Panc1 (cell line): ENCODE measurements at regions not wholly inside any gene's neighbourhood (a gene's known extent, or its start where the extent isn't known, plus 50 kb on each side); places are given as distances from the start of the nearest gene placed in this dataset.
A peak's percentile ranks its signal among the peaks of the same experiment; 100 is the strongest.

ENCODE experiments used
- ATAC-seq: fragments of 200-7000 bp; cut with Tn5 transposase; 2 replicates; pipeline ENCODE4 v1.9.1; 2020; ENCODE audit warnings: mild to moderate bottlenecking, moderate library complexity
- BruUV-seq: library from RNA; stranded (reverse); fragments of 400-500 nt; replicated peaks from 2 replicates; lab custom pipeline; 2021; lab: Mats Ljungman, UMichigan
- CTCF ChIA-PET: fragments of 300-600 bp; sonication (Branson Sonifier 250); formaldehyde crosslinking; loops from one replicate; lab custom pipeline; 2022; ENCODE audit warnings: antibody characterized with exemption; lab: Charles Lee
- POLR2A ChIA-PET: fragments of 300-600 bp; sonication (Branson Sonifier 250); formaldehyde crosslinking; loops from one replicate; lab custom pipeline; 2022; ENCODE audit warnings: antibody characterized with exemption; lab: Charles Lee
- DNase-seq: peaks from one replicate; pipeline ENCODE4 v3.0.0-alpha.2; 2010; ENCODE audit warnings: low read depth, low spot score
- H3K27ac ChIP-seq: 2 replicates; pipeline ENCODE4 v1.5.1; 2011; ENCODE audit warnings: mild to moderate bottlenecking, low read length, inconsistent platforms
- H3K27me3 ChIP-seq: fragments of 200-500 bp; sonication (Bioruptor generic); 2 replicates; pipeline ENCODE4 v1.6.0; 2014; ENCODE audit warnings: low read length, inconsistent platforms; ENCODE audit not compliant: control insufficient read depth, insufficient read depth
- H3K36me3 ChIP-seq: fragments of 200-500 bp; sonication (Bioruptor generic); 2 replicates; pipeline ENCODE4 v1.5.1; 2014; ENCODE audit warnings: inconsistent platforms, mild to moderate bottlenecking, low read length, moderate library complexity; ENCODE audit not compliant: control insufficient read depth, insufficient read depth
- H3K4me1 ChIP-seq: 2 replicates; pipeline ENCODE4 v1.5.1; 2011; ENCODE audit warnings: inconsistent platforms, mild to moderate bottlenecking, low read length, moderate library complexity; ENCODE audit not compliant: control insufficient read depth, insufficient read depth
- H3K4me3 ChIP-seq, 2 experiments: 2 replicates each; pipeline ENCODE4 v1.5.1; 2011 to 2012; ENCODE audit warnings: low read depth in 2 of 2, low read length in 2 of 2, mild to moderate bottlenecking in 2 of 2, inconsistent platforms in 1 of 2, moderate library complexity in 1 of 2
- H3K9me3 ChIP-seq: fragments of 200-500 bp; sonication (Bioruptor generic); 2 replicates; pipeline ENCODE4 v1.5.1; 2014; ENCODE audit warnings: low read depth, mild to moderate bottlenecking, inconsistent platforms, low read length, moderate library complexity; ENCODE audit not compliant: control insufficient read depth, insufficient read depth
- POLR2AphosphoS5 ChIP-seq: IDR thresholded peaks from 2 replicates; pipeline ENCODE4 v1.6.1; 2012; ENCODE audit warnings: mild to moderate bottlenecking, low read depth, low read length, moderate library complexity
- SIN3A ChIP-seq: IDR thresholded peaks from 2 replicates; pipeline ENCODE4 v1.6.1; 2012; ENCODE audit warnings: low read depth, mild to moderate bottlenecking, low read length, moderate library complexity, borderline replicate concordance; ENCODE audit not compliant: insufficient read depth
- TCF7L2 ChIP-seq: IDR thresholded peaks from 2 replicates; pipeline ENCODE4 v1.6.1; 2011; ENCODE audit warnings: mild to moderate bottlenecking, low read depth, low read length, inconsistent platforms
- in situ Hi-C: cut with HindIII; loops from 2 replicates; pipeline ENCODE4 v1.10.0; 2016; ENCODE audit warnings: low sequenced_read_pairs, low pct_unique_long_range_greater_than_20kb
- intact Hi-C: fragments of 100-400 bp; cut with micrococcal nuclease; formaldehyde crosslinking; loops from one replicate; pipeline ENCODE4 v1.10.0; 2022; ENCODE audit not compliant: unreplicated experiment
- TF ChIP-seq, protein P1 (sequence below): fragments of 450-650 bp; IDR thresholded peaks from 2 replicates; pipeline ENCODE4 v1.5.1; 2017; ENCODE audit warnings: mild to moderate bottlenecking
- TF ChIP-seq, protein P2 (sequence below), 2 experiments: IDR thresholded peaks; 2 replicates each; pipeline ENCODE4 v1.6.1; 2011 to 2012; ENCODE audit warnings: low read depth in 2 of 2, control low read depth in 1 of 2, low read length in 1 of 2, mild to moderate bottlenecking in 1 of 2, moderate library complexity in 1 of 2; ENCODE audit not compliant: insufficient read depth in 1 of 2

DNA sequence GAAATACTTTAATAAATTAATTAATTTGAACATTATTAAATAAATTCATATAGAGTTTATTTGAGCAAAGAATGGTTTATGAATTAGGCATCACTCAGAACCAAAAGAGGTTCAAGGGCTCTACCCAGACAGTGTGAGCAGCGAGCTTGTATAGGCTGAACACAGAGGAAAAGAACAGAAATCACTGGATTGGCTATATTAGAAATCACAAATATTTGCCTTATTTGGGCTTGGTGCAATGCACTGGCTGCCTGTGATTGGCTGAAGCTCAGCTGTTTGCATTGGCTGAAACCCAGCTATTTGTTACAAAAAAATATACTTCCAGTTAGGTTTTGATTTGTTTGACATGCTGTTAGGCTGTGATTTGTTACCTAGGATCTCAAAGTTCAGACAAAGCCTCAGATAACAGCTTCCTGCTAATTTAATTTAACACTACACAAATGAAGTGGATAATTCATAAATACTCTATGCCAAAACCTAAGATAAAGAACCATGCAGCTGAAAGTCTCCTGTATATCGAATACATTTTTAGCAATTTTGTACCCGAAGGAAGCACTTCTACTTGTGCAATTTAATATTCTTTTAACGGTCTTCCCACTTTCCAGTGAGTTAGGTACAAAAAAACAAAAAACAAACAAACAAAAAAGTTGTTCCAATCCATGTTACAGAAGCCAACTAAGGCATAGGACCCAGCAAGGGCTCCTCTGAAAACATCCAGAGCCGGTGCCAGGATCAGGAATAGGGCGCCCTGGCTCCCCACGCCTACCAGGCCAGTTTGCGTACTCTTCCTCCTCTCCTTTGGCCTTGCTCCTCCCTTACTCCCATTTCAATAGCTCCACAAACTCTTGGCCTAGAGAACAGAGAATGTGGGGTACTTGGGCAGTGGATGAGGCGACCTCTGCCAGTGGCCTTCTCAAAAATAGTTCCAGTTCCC lies 179.1 kb downstream of the DUSP10 start:
- Histone ChIP-seq H3K9me3 (no peaks in the 10 kb centered on the region), H3K4me1 (no peaks in the 10 kb centered on the region), H3K4me3 (no peak overlapping the region), H3K36me3 (no peaks in the 10 kb centered on the region), H3K27ac (no peak overlapping the region), H3K27me3 (no peaks in the 10 kb centered on the region; the same call in 1 of the 2 replicates)
- POLR2A ChIA-PET: no interaction called here
- DNase-seq (no peak), ATAC-seq (no peak)
- in situ Hi-C loops (no loop called here), intact Hi-C loops (no loop called here)
- no TSS peak for BruUV-seq
- CTCF ChIA-PET: no interaction called here
- no peak for TF ChIP-seq POLR2AphosphoS5
- no peak for TF ChIP-seq TCF7L2
- TF ChIP-seq, protein P1, sequence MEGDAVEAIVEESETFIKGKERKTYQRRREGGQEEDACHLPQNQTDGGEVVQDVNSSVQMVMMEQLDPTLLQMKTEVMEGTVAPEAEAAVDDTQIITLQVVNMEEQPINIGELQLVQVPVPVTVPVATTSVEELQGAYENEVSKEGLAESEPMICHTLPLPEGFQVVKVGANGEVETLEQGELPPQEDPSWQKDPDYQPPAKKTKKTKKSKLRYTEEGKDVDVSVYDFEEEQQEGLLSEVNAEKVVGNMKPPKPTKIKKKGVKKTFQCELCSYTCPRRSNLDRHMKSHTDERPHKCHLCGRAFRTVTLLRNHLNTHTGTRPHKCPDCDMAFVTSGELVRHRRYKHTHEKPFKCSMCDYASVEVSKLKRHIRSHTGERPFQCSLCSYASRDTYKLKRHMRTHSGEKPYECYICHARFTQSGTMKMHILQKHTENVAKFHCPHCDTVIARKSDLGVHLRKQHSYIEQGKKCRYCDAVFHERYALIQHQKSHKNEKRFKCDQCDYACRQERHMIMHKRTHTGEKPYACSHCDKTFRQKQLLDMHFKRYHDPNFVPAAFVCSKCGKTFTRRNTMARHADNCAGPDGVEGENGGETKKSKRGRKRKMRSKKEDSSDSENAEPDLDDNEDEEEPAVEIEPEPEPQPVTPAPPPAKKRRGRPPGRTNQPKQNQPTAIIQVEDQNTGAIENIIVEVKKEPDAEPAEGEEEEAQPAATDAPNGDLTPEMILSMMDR: no peak
- TF ChIP-seq, protein P2, sequence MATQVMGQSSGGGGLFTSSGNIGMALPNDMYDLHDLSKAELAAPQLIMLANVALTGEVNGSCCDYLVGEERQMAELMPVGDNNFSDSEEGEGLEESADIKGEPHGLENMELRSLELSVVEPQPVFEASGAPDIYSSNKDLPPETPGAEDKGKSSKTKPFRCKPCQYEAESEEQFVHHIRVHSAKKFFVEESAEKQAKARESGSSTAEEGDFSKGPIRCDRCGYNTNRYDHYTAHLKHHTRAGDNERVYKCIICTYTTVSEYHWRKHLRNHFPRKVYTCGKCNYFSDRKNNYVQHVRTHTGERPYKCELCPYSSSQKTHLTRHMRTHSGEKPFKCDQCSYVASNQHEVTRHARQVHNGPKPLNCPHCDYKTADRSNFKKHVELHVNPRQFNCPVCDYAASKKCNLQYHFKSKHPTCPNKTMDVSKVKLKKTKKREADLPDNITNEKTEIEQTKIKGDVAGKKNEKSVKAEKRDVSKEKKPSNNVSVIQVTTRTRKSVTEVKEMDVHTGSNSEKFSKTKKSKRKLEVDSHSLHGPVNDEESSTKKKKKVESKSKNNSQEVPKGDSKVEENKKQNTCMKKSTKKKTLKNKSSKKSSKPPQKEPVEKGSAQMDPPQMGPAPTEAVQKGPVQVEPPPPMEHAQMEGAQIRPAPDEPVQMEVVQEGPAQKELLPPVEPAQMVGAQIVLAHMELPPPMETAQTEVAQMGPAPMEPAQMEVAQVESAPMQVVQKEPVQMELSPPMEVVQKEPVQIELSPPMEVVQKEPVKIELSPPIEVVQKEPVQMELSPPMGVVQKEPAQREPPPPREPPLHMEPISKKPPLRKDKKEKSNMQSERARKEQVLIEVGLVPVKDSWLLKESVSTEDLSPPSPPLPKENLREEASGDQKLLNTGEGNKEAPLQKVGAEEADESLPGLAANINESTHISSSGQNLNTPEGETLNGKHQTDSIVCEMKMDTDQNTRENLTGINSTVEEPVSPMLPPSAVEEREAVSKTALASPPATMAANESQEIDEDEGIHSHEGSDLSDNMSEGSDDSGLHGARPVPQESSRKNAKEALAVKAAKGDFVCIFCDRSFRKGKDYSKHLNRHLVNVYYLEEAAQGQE (IDR thresholded peaks at IDR 0.05; ENCODE audit: insufficient read depth in 1 of 2, low read depth in 2 of 2, low read length in 1 of 2): no peak
- no peak for TF ChIP-seq SIN3A

DNA sequence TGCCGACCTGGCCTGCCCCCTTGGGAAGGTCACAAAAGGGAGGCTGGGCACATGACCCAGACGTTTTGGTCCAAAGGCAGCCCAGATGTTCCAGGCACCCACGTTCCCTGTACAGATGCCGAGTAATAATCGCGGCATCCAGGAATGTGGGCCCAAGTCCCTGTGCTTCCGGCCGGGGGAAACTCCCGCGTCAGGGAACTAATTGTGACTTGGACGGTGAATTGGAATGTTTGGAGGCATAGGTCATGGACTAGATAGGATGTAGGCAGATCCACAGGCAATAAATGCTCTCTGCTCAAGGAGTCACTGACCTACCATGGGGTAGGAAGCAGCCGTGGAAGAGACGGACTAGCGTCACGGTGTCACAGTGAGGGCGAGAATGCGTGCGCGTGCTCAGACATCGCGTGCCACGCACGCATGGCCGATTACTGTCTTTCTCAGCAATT lies 178.4 kb downstream of the DUSP10 start:
- ChIA-PET POLR2A (no interaction called here), CTCF (no interaction called here)
- TF ChIP-seq, protein P1: no peak
- TF ChIP-seq, protein P2 (IDR thresholded peaks at IDR 0.05; ENCODE audit: insufficient read depth in 1 of 2, low read depth in 2 of 2, low read length in 1 of 2): 0 out of 4 replicates have a peak, but pooled peaks of 1 of the 2 experiments have one; percentile 2
- no peak overlapping the region for H3K27ac ChIP-seq
- DNase-seq (no peak), ATAC-seq (no peak)
- H3K27me3 ChIP-seq: no peaks in the 10 kb centered on the region; the same call in 1 of the 2 replicates
- no peaks in the 10 kb centered on the region for H3K4me1 ChIP-seq
- H3K36me3 ChIP-seq: no peaks in the 10 kb centered on the region
- in situ Hi-C loops: no loop called here
- no peaks in the 10 kb centered on the region for H3K9me3 ChIP-seq
- no TSS peak for BruUV-seq
- intact Hi-C loops: no loop called here
- no peak overlapping the region for H3K4me3 ChIP-seq
